HG03442 (cell line): ENCODE measurements at regions not wholly inside any gene's neighbourhood (a gene's known extent, or its start where the extent isn't known, plus 50 kb on each side); places are given as distances from the start of the nearest gene placed in this dataset.
"Not testable (repeated sequence)": the region's sequence is repeated elsewhere in the genome, so short reads cannot be mapped to it uniquely, and the experiment has no call there.

Source experiments
- ATAC-seq: cut with Tn5 transposase; IDR thresholded peaks from one replicate; pipeline ENCODE4 v1.9.1; 2021; ENCODE audit warnings: mild to moderate bottlenecking, moderate library complexity; ENCODE audit not compliant: unreplicated experiment

- ATAC-seq: no peak
Measured at GRCh38 chr6:170067181-170067641, 223.7 kb downstream of the DLL1 start.

GRCh38 chr6:170066679-170067078 is 224.2 kb downstream of the DLL1 start:
- no peak for ATAC-seq

GRCh38 chr6:170063851-170064602 is 226.9 kb downstream of the DLL1 start:
- no peak for ATAC-seq

GRCh38 chr6:170063431-170063830 is 227.4 kb downstream of the DLL1 start:
- no peak for ATAC-seq

GRCh38 chr6:170062915-170063241 is 228.0 kb downstream of the DLL1 start:
- ATAC-seq: no peak

GRCh38 chr6:170062209-170062914 is 228.5 kb downstream of the DLL1 start:
- no peak for ATAC-seq

- no peak for ATAC-seq
Measured at GRCh38 chr6:170058878-170059485, 231.9 kb downstream of the DLL1 start.

- ATAC-seq: no peak
Measured at GRCh38 chr6:170057961-170058877, 232.7 kb downstream of the DLL1 start.

GRCh38 chr6:170057034-170057734 is 233.7 kb downstream of the DLL1 start:
- no peak for ATAC-seq

- no peak for ATAC-seq
Measured at GRCh38 chr6:170056278-170056711, 234.6 kb downstream of the DLL1 start.

GRCh38 chr6:170055797-170056196 is 235.1 kb downstream of the DLL1 start:
- not testable (repeated sequence) for ATAC-seq

GRCh38 chr6:170053966-170054661 is 236.8 kb downstream of the DLL1 start:
- ATAC-seq: no peak

GRCh38 chr6:170052991-170053821 is 237.7 kb downstream of the DLL1 start:
- ATAC-seq: no peak

- no peak for ATAC-seq
Measured at GRCh38 chr6:170051229-170052172, 239.4 kb downstream of the DLL1 start.

GRCh38 chr6:170050591-170051041 is 240.3 kb downstream of the DLL1 start:
- ATAC-seq: no peak

- no peak for ATAC-seq
Measured at GRCh38 chr6:170049641-170050561, 241.0 kb downstream of the DLL1 start.
